ENCODE measurements at regions not wholly inside any gene's neighbourhood (a gene's known extent, or its start where the extent isn't known, plus 50 kb on each side); places are given as distances from the start of the nearest gene placed in this dataset.

DNA sequence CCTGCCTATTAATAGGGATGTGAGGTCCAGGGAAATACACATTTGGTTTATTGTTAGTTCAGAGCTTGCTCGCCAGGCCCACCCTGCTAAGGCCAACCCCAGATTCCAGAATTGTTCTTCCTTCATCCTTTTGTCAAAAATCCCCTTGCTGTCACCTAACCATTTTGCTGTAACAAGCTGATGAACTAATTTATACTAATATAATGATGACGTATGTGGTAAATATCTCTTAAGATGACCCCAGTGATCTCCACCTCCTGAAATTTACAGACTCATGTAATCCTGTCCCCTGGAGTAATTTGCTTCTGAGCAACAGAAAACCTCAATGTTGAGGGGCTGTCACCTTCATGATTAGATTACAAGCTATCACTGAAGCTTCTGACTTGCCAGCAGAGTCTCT is 236.3 kb upstream of the N4BP1 start:
- Histone ChIP-seq H3K36me3 (no peaks in the 10 kb centered on the region), H3K4me1 (no peaks in the 10 kb centered on the region), H3K9me3 (replicated peaks) (no peaks in the 10 kb centered on the region), H3K27ac (replicated peaks) (no peak overlapping the region), H3K27me3 (ENCODE audit: low read depth) (peaks cover 55% of the 10 kb centered on the region), H3K4me3 (no peak overlapping the region)
- TF ChIP-seq, protein P1, sequence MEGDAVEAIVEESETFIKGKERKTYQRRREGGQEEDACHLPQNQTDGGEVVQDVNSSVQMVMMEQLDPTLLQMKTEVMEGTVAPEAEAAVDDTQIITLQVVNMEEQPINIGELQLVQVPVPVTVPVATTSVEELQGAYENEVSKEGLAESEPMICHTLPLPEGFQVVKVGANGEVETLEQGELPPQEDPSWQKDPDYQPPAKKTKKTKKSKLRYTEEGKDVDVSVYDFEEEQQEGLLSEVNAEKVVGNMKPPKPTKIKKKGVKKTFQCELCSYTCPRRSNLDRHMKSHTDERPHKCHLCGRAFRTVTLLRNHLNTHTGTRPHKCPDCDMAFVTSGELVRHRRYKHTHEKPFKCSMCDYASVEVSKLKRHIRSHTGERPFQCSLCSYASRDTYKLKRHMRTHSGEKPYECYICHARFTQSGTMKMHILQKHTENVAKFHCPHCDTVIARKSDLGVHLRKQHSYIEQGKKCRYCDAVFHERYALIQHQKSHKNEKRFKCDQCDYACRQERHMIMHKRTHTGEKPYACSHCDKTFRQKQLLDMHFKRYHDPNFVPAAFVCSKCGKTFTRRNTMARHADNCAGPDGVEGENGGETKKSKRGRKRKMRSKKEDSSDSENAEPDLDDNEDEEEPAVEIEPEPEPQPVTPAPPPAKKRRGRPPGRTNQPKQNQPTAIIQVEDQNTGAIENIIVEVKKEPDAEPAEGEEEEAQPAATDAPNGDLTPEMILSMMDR (IDR thresholded peaks at IDR 0.05; ENCODE audit: borderline replicate concordance): no peak
- DNase-seq: no peak
- intact Hi-C loops (cut with micrococcal nuclease): no loop called here

DNA sequence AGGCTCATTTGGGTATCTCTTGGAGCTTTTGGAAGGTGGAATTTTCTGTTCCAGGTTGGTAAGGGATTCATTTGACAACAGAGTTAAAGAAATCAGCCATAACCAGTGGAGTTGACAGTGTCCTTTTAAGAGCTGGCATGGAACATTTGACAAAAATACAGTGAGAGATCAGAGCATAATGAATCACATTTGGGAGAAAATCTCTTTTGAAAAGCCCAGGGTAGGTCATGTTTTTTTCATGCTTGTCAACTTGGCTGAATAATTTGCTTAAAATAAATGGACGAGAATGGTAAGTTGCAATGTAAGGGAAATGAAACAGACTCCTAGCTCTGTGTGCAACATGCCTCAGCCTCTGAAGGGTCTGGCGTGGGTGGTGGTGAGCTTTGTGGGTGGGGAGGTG is 235.3 kb upstream of the N4BP1 start:
- Histone ChIP-seq H3K4me1 (no peaks in the 10 kb centered on the region), H3K27me3 (ENCODE audit: low read depth) (peaks cover 55% of the 10 kb centered on the region), H3K4me3 (no peak overlapping the region), H3K9me3 (replicated peaks) (no peaks in the 10 kb centered on the region), H3K36me3 (no peaks in the 10 kb centered on the region), H3K27ac (replicated peaks) (no peak overlapping the region)
- no peak for DNase-seq
- TF ChIP-seq, protein P1 (IDR thresholded peaks at IDR 0.05; ENCODE audit: borderline replicate concordance): no peak
- intact Hi-C loops (cut with micrococcal nuclease): no loop called here

DNA sequence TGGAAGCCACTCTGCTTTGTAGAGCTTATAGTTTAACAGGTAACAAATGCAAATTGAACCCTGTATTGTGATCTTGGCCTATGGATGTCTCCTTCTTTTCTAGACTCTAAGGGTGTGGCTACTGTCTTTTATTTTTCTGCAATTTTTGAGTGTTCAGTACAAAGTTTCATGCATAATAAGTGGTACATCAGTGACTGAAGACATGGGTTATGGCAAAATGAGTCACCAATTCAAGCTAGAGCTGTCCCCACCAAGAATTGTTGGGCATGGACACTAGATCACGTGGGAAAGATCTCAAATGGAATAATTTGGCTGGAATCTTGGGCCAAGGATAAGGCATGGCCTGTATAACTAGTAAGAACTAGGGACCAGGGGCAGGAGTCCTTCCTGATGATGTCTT is 228.4 kb upstream of the N4BP1 start:
- H3K4me3 ChIP-seq: no peak overlapping the region
- H3K4me1 ChIP-seq: no peaks in the 10 kb centered on the region
- no peaks in the 10 kb centered on the region for H3K9me3 ChIP-seq (replicated peaks)
- intact Hi-C loops (cut with micrococcal nuclease): no loop called here
- TF ChIP-seq, protein P1 (IDR thresholded peaks at IDR 0.05; ENCODE audit: borderline replicate concordance): no peak
- H3K27me3 ChIP-seq (ENCODE audit: low read depth): peaks cover 24% of the 10 kb centered on the region
- no peak overlapping the region for H3K27ac ChIP-seq (replicated peaks)
- no peaks in the 10 kb centered on the region for H3K36me3 ChIP-seq
- DNase-seq: no peak

DNA sequence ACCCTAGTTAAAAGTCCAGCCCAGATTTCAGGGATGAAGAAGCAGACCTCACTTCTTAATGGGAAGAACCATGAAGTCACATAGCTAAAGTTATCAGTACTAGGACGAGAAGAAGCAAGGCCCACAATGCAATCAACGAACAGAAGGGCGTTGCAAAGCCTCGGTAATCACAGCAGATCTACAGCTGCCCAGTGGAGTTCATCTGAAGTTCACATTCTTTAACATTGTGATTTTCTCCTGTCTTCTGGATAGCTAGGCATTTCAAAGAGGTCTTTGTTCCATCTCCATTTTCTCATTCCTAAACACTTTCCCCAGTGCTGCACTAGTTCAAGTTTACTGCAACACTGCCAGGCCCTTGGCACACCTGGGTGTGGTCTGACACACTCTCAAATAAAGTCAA is 226.7 kb upstream of the N4BP1 start:
- DNase-seq: no peak
- intact Hi-C loops (cut with micrococcal nuclease): no loop called here
- Histone ChIP-seq H3K4me1 (no peaks in the 10 kb centered on the region), H3K4me3 (no peak overlapping the region), H3K27me3 (ENCODE audit: low read depth) (peaks cover 12% of the 10 kb centered on the region), H3K27ac (replicated peaks) (no peak overlapping the region), H3K9me3 (replicated peaks) (no peaks in the 10 kb centered on the region), H3K36me3 (no peaks in the 10 kb centered on the region)
- TF ChIP-seq, protein P1 (IDR thresholded peaks at IDR 0.05; ENCODE audit: borderline replicate concordance): no peak

DNA sequence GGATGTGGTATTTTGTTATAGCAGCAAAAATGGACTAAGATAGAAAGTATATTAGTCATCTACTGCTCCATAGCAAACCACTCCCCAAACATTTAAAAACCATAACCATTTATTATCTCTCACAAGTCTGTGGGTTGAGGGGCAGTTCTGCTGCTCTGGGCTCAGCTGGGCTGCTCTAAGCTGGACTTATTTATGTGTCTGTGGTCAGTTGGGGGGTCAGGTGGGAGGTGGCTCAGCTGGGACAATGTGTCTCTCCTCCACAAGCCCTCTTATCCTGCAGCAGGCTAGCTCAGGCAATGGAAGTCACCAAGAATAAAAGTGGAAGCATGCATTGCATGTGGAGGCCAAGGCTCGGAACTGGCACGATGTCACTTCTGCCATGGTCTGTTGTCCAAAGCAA is 226.1 kb upstream of the N4BP1 start:
- no peak for DNase-seq
- Histone ChIP-seq H3K27ac (replicated peaks) (no peak overlapping the region), H3K4me3 (no peak overlapping the region), H3K36me3 (no peaks in the 10 kb centered on the region), H3K27me3 (ENCODE audit: low read depth) (peaks cover 12% of the 10 kb centered on the region), H3K4me1 (no peaks in the 10 kb centered on the region), H3K9me3 (replicated peaks) (no peaks in the 10 kb centered on the region)
- intact Hi-C loops (cut with micrococcal nuclease): no loop called here
- TF ChIP-seq, protein P1 (IDR thresholded peaks at IDR 0.05; ENCODE audit: borderline replicate concordance): no peak

DNA sequence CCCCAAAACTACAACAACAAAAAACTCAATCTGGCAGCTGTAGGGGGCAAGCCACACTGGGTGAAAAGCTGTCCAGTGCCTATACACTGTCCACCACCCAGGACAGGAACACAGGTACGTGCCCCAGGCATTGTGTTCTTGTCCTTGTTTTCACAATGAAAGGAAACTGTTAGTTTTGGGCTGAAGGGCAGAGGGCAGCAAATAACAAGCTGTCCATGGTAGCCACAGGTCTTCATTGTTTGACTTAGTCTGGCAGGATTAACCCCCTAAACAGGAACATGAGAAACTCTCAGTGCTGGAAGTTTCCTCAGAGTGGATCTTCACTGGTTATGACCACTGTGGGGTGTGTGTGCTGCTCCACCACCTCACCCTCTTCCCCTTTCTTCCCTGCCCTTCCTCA is 224.6 kb upstream of the N4BP1 start:
- Histone ChIP-seq H3K36me3 (no peaks in the 10 kb centered on the region), H3K27me3 (ENCODE audit: low read depth) (peaks cover 12% of the 10 kb centered on the region), H3K4me3 (no peak overlapping the region), H3K4me1 (no peaks in the 10 kb centered on the region), H3K9me3 (replicated peaks) (no peaks in the 10 kb centered on the region), H3K27ac (replicated peaks) (no peak overlapping the region)
- intact Hi-C loops (cut with micrococcal nuclease): no loop called here
- no peak for DNase-seq
- TF ChIP-seq, protein P1 (IDR thresholded peaks at IDR 0.05; ENCODE audit: borderline replicate concordance): no peak

Measured in left ventricle myocardium inferior (tissue), 1 donor.